ENCODE measurements at regions not wholly inside any gene's neighbourhood (a gene's known extent, or its start where the extent isn't known, plus 50 kb on each side); places are given as distances from the start of the nearest gene placed in this dataset.
"Not testable (repeated sequence)": the region's sequence is repeated elsewhere in the genome, so short reads cannot be mapped to it uniquely, and the experiment has no call there.

DNA sequence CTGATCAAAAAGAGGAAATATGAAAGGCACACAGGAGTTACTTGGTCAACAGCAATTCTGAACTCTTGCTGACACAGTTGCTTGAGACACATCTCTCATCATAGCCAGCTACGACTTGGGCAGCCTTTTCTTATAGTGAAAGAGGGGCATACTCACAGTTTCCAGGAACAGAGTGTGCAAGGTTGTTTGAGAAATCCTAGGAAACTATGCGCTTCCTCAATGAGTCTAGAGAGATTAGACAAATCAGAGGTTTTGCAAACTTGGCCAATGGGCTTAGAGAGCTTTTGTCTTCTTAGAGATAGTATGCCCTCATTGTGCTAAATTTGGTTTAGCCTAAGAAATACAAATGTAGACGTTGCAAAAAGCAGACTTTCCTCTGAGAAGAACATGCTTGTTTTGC, 370.4 kb downstream of the HGF start:
- no peak overlapping the region for H3K4me3 Mint-ChIP-seq
- no peak for ATAC-seq (replicated peaks)
- no peaks in the 10 kb centered on the region for H3K4me1 Mint-ChIP-seq
- no peak for DNase-seq
- no peaks in the 10 kb centered on the region for H3K27me3 Mint-ChIP-seq
- no peaks in the 10 kb centered on the region for H3K9me3 Mint-ChIP-seq
- no peak overlapping the region for H3K27ac Mint-ChIP-seq
- H3K36me3 Mint-ChIP-seq, result no peaks in the 10 kb centered on the region

DNA sequence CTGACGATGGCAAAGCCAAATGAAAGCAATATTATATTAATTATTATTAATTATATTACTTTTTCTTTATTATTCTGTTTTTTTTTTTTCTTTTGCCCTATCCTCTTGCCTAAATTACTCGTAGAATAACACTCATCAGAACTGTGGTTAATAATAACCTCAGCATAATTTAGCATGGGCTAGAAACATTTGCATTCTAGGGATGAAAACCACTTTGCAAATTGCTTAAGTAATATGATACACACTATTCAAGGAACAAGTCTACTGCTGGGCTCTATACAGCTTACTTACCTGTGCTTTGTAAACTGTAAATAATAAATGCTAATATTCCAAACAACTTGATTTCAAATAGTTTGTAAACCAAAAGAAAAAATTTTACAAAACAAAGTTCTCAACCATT, 375.8 kb downstream of the HGF start:
- Mint-ChIP-seq H3K36me3 (no peaks in the 10 kb centered on the region), H3K27ac (no peak overlapping the region), H3K4me3 (no peak overlapping the region), H3K9me3 (no peaks in the 10 kb centered on the region), H3K4me1 (no peaks in the 10 kb centered on the region), H3K27me3 (no peaks in the 10 kb centered on the region)
- DNase-seq (no peak), ATAC-seq (replicated peaks) (no peak)

DNA sequence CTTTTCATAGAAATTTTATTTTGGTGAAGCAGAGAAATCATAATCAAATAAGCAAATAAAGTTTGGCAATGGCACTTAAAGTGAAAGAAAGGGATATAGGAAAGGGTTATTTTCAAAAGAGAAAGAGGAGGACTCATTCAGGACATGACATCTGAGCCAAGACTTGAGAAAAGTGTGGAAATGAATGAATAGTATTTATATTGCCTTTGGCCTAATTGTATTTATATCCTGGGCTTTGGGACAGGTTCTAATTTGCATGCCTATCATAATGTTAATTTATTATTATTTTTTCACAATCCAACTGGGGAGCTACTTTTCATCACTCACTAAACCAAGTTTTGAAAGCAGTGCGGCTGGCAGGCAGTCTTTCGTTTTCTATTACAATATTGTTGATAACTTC, 376.8 kb downstream of the HGF start:
- Mint-ChIP-seq H3K27me3 (no peaks in the 10 kb centered on the region), H3K36me3 (no peaks in the 10 kb centered on the region), H3K4me3 (no peak overlapping the region), H3K4me1 (no peaks in the 10 kb centered on the region), H3K27ac (no peak overlapping the region), H3K9me3 (no peaks in the 10 kb centered on the region)
- ATAC-seq (replicated peaks) (no peak), DNase-seq (no peak)

DNA sequence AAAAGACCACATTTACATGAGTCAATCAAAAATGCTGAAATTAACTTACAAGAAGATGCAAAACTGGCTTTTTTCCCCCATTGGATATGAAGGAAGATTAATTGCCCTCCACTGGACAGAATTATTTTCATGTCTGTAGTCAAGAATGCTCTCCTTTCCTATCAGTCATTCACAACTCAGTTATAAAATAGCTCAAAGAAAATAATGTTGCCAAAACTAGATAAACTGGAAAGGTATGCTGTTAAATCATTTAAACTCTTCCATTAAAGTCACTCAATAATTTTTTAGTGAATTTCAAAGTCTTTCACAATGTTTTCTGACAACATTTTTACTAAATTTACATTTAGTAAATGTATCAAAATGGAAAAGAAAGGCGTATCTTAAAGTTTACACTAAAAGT, 384.5 kb downstream of the HGF start:
- Mint-ChIP-seq H3K27ac (no peak overlapping the region), H3K9me3 (no peaks in the 10 kb centered on the region), H3K4me3 (no peak overlapping the region), H3K27me3 (no peaks in the 10 kb centered on the region), H3K4me1 (no peaks in the 10 kb centered on the region), H3K36me3 (no peaks in the 10 kb centered on the region)
- ATAC-seq (replicated peaks), result no peak
- DNase-seq, result no peak

DNA sequence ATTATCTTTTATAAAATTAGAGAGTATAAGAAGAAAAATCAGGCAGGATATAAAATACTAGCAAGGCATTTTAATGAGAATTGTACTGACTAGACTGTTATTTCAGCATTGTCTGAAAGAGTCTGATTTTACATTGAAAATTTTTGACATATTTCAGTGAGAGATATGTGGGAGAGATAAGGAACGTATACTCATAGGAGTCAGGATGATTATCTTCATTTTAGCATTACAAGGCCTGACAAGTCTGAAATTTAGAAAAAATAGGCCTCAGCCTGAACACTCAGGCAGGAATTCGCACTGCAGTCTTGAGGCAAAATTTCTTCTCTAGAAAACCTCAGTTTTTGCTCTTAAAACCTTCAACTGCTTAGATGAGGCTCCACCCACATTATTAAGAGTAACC, 386.0 kb downstream of the HGF start:
- no peaks in the 10 kb centered on the region for H3K27me3 Mint-ChIP-seq
- no peaks in the 10 kb centered on the region for H3K36me3 Mint-ChIP-seq
- H3K27ac Mint-ChIP-seq, result no peak overlapping the region
- H3K9me3 Mint-ChIP-seq, result no peaks in the 10 kb centered on the region
- no peak for ATAC-seq (replicated peaks)
- H3K4me1 Mint-ChIP-seq, result no peaks in the 10 kb centered on the region
- H3K4me3 Mint-ChIP-seq, result no peak overlapping the region
- DNase-seq, result no peak

DNA sequence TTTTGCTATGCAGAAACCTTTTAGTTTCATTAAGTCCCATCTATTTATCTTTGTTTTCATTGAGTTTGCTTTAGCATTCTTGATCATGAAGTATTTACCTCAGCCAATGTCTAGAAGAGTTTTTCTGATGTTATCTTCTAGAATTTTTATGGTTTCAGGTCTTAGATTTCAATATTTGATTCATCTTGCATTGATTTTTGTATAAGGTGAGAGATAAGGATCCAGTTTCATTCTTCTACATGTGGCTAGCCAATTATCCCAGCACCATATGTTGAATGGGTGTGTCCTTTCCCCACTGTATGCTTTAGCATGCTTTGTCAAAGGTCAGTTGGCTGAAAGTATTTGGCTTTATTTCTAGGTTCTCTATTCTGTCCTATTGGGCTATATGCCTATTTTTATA, 395.2 kb downstream of the HGF start:
- not testable (repeated sequence) for H3K27me3 Mint-ChIP-seq; H3K4me3 Mint-ChIP-seq; ATAC-seq (replicated peaks); DNase-seq; H3K4me1 Mint-ChIP-seq; H3K27ac Mint-ChIP-seq; H3K9me3 Mint-ChIP-seq; H3K36me3 Mint-ChIP-seq

DNA sequence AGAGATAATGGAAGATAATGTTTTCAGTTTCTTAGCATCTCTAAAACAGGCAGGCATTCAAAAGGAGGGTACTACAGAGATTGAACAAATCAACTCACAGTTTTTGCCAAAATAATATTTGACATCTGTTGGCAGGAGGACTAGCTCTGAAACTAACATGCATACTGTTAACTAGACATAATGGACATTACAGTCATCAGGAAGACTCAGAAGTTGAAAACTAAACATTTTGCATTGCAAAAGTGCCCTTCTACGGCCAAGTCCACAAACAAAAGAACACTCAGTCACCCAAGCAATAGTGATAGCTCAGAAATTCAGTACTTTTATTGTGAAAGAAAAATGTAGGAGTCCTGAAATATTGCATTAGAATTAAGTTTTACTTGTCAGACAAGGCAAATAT, 399.0 kb downstream of the HGF start:
- Mint-ChIP-seq H3K4me1 (no peaks in the 10 kb centered on the region), H3K36me3 (no peaks in the 10 kb centered on the region), H3K27me3 (no peaks in the 10 kb centered on the region), H3K4me3 (no peak overlapping the region), H3K9me3 (peaks cover 0 to 1% of the 10 kb centered on the region in 2 donors), H3K27ac (no peak overlapping the region)
- DNase-seq (no peak), ATAC-seq (replicated peaks) (no peak)

DNA sequence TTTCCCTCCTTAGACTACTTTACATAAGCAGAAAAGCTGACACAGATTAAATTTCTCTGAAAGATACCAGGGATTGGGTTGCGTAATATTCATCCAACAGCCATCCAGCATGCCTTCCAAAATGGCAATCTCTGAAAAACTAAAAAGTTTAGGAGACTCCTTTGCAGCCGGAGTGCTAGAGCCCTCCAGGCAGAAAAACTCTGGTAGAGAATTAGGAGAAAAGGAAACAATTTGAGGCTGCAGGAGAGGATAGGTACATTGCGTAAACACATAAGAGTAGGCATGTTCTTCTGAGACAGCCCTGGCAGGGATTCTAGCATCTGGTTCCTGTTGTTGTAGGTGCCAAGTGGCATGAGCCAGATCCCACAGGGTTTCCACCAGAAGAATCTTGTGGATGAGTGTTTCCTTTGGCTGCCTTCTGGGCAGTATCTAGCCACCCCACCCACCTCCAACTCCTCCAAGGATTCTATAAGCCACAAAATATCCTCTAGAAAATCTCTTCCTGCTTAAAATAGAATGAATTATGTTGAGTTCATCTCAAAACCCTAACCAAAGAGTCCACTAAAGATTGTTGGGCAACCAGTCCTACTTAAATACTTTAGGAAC, 402.4 kb downstream of the HGF start:
- DNase-seq (no peak), ATAC-seq (replicated peaks) (no peak)
- Mint-ChIP-seq H3K4me3 (no peak overlapping the region), H3K27me3 (no peaks in the 10 kb centered on the region), H3K4me1 (no peaks in the 10 kb centered on the region), H3K36me3 (no peaks in the 10 kb centered on the region), H3K27ac (no peak overlapping the region), H3K9me3 (peaks cover 0 to 1% of the 10 kb centered on the region in 2 donors)

DNA sequence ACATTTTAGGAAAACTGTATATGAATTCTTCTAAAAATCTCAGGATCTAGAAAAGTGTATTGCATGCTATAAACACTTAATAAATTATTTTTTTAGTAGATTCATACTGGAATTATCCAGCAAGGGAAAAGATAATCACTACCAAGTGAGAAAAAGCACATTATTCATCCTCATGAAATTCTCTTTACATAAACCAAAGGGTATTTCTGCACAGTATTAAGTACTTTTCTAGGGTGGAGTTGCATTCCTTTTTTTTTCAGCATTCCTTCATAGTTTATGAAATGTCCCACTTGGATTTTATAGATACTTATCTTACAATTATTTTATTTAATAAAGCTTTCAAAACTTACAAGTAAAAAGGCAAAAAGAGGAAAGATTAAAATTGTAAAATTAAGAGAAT, 403.3 kb downstream of the HGF start:
- no peak overlapping the region for H3K27ac Mint-ChIP-seq
- ATAC-seq (replicated peaks) (no peak), DNase-seq (no peak)
- no peaks in the 10 kb centered on the region for H3K36me3 Mint-ChIP-seq
- H3K4me3 Mint-ChIP-seq, result no peak overlapping the region
- no peaks in the 10 kb centered on the region for H3K4me1 Mint-ChIP-seq
- no peaks in the 10 kb centered on the region for H3K27me3 Mint-ChIP-seq
- peaks cover 0 to 1% of the 10 kb centered on the region in 2 donors for H3K9me3 Mint-ChIP-seq

DNA sequence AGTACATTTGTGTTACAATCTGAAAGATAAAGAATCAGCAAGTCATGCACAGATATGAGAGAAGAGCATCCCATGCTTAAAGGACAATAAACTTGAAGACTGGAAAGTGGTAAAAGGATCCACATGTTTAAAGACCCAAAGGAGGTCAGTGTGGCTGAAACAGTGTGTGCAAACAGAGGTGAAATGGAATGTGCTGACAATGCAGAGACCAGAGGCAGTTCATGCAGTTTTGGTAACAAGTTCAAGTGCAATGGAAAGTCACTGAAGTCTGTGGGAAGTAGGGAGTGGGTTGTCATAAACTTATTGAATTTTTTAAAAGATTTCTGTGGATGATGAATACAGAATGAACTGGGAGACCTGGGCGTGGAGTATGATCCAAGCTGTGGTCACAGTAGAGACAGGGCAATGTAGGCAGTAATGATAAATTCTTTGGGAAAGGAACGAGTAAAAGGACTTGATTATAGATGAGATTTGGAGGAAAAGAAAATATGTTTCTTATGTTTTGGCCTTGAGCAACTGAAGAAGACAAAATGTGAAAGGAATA, 408.0 kb downstream of the HGF start:
- no peak for ATAC-seq (replicated peaks)
- no peak overlapping the region for H3K27ac Mint-ChIP-seq
- H3K36me3 Mint-ChIP-seq, result no peaks in the 10 kb centered on the region
- no peaks in the 10 kb centered on the region for H3K4me1 Mint-ChIP-seq
- no peak for DNase-seq
- peaks cover 0 to 2% of the 10 kb centered on the region in 2 donors for H3K9me3 Mint-ChIP-seq
- no peaks in the 10 kb centered on the region for H3K27me3 Mint-ChIP-seq
- H3K4me3 Mint-ChIP-seq, result no peak overlapping the region

DNA sequence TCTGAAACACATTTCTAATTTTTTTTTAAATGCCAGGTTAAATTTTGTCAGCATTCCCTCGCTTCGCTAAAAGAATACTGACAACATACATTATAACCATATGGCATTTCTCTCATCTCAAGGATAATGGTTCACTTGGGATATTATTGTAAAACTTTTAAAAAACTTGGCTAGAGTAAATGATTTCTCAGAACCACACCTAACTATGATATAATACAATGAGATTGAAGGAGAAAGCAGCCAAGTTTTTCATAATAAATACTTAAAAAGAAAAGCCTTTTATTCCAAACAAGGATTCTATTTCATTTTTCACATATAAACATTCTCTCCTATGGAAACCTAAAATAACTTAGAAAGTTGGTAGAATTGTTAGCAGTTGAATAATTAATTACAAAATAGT, 413.9 kb downstream of the HGF start:
- no peak for ATAC-seq (replicated peaks)

DNA sequence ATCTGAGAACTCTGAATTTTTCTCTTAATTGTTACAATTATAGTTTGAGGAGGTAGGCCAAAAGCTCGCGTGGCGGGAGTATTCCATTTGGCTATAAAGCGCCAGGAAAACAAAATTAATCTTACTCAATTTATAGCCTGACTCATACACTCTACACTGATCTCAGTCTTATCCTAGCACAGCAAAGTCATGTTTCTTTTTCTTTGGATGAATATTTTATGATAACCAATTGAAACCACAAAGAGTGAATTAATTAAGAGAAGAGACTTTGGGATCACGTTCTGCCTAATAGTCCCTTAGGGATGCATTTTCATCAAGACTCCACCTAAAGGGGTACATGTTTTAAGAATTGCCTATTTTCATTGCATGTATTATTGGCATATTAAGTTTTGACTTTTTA, 420.8 kb downstream of the HGF start:
- Mint-ChIP-seq H3K27ac (no peak overlapping the region), H3K9me3 (peaks cover 2 to 4% of the 10 kb centered on the region in 2 donors), H3K27me3 (no peaks in the 10 kb centered on the region), H3K4me3 (no peak overlapping the region), H3K36me3 (no peaks in the 10 kb centered on the region), H3K4me1 (no peaks in the 10 kb centered on the region)
- ATAC-seq (replicated peaks) (no peak), DNase-seq (no peak)

More for the DNA sequence above, 413.9 kb downstream of the HGF start:
- H3K4me1 Mint-ChIP-seq, result no peaks in the 10 kb centered on the region
- DNase-seq, result no peak
- no peak overlapping the region for H3K4me3 Mint-ChIP-seq
- no peak overlapping the region for H3K27ac Mint-ChIP-seq
- H3K9me3 Mint-ChIP-seq, result peaks cover 2 to 8% of the 10 kb centered on the region in 2 donors
- no peaks in the 10 kb centered on the region for H3K36me3 Mint-ChIP-seq
- H3K27me3 Mint-ChIP-seq, result no peaks in the 10 kb centered on the region

DNA sequence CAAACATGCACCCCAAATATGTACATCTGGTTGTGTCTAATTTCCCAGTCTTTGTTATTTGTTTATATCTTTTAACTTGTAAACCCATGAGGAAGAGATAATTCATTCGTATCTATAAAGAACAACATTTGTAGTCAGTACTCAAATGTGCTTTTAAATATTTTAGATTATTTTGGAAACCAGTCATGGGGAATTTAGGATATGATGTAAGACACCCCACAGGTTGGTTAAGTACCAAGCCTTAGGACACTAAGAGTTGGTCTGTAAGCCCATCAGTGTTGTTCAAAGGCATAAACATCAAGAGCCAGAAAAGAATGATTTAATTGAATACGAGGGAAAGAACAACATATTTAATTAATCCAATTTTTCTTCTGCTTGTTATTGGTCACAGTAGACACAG, 421.1 kb upstream of the SEMA3C start:
- Mint-ChIP-seq H3K36me3 (no peaks in the 10 kb centered on the region), H3K27me3 (no peaks in the 10 kb centered on the region), H3K9me3 (peaks cover 0 to 5% of the 10 kb centered on the region in 2 donors), H3K4me1 (no peaks in the 10 kb centered on the region), H3K4me3 (no peak overlapping the region), H3K27ac (no peak overlapping the region)
- DNase-seq (no peak), ATAC-seq (replicated peaks) (no peak)

DNA sequence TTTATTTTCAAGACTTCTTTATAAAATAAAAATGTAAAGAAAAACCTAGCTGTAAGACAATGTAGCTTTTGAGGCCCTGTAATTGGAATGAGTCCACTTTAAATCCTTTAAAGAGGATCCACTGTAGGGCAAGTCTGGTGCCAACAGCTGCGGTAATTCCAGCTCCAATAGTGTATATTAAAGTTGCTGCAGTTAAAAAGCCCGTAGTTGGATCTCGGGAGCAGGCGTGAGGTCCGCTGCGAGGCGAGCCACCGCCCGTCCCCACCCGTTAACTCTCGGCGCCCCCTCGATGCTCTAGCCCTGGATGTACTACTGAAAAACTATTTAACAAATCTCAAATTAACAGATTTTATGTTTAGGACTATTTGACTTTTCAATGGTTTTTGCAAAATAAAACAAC, 414.7 kb upstream of the SEMA3C start:
- H3K9me3 Mint-ChIP-seq, result peaks cover 0 to 3% of the 10 kb centered on the region in 2 donors
- H3K4me1 Mint-ChIP-seq, result no peaks in the 10 kb centered on the region
- H3K4me3 Mint-ChIP-seq, result no peak overlapping the region
- H3K27ac Mint-ChIP-seq, result no peak overlapping the region
- ATAC-seq (replicated peaks) (no peak), DNase-seq (no peak)
- no peaks in the 10 kb centered on the region for H3K36me3 Mint-ChIP-seq
- no peaks in the 10 kb centered on the region for H3K27me3 Mint-ChIP-seq

DNA sequence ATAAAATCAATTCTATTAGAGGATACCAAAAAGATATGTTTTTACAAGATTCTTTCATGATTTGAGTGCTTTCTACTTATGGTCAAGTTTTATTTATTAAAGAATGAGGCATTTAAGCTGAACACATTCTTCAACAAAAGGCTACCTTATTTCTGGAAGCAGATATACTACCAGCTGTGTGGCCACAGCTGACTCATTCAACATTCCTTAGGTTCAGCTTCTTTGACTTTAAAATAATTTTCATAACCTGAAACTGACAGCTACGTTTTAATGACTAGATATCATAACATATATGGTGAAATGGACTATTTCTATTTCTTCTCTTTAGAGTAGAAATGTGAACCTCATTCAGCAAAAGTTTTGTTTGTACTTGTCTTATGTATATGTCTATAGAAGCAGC, 414.2 kb upstream of the SEMA3C start:
- Mint-ChIP-seq H3K27me3 (no peaks in the 10 kb centered on the region), H3K27ac (no peak overlapping the region), H3K4me1 (no peaks in the 10 kb centered on the region), H3K4me3 (no peak overlapping the region), H3K9me3 (peaks cover 0 to 3% of the 10 kb centered on the region in 2 donors), H3K36me3 (no peaks in the 10 kb centered on the region)
- ATAC-seq (replicated peaks) (no peak), DNase-seq (no peak)
